Erythroblast (primary cell): ENCODE measurements at regions not wholly inside any gene's neighbourhood (a gene's known extent, or its start where the extent isn't known, plus 50 kb on each side); places are given as distances from the start of the nearest gene placed in this dataset.

Source experiments
- GATA1 ChIP-seq: IDR thresholded peaks from 2 replicates; pipeline ENCODE4 v1.6.1; 2011; ENCODE audit warnings: low read depth, mild to moderate bottlenecking, control low read depth, low read length, moderate library complexity
- POLR2A ChIP-seq: IDR thresholded peaks from 2 replicates; pipeline ENCODE4 v1.6.1; 2011; ENCODE audit warnings: mild to moderate bottlenecking, low read length

GRCh38 chr5:158461240-158461854, 602.4 kb upstream of the CLINT1 start:
- no peak for TF ChIP-seq POLR2A
- no peak for TF ChIP-seq GATA1
